ENCODE measurements at regions not wholly inside any gene's neighbourhood (a gene's known extent, or its start where the extent isn't known, plus 50 kb on each side); places are given as distances from the start of the nearest gene placed in this dataset.

DNA sequence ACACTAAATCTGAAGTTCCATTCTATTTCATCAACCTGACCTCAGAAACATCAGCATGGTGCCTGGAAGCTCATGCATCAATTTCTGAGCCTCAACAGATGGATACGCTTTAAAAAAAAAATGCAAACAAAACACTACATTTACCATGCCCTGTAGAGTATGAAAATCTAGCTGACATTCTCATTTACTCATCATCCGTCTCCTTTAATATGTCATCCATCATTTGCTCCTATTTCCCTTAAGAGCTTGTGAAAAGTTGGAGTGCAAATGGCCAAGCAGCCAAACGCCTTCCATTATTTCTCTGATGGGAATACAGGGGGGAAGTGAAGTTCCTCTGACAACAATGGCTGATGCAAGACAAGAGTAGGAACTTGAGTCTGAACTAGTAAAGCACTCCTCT, 295.0 kb downstream of the TGFB2 start (continued):
- TF ChIP-seq HDAC2 (IDR thresholded peaks at IDR 0.05; ENCODE audit: borderline replicate concordance in 1 of 2, low read depth in 2 of 2, low read length in 2 of 2) (no peak), RXRA (IDR thresholded peaks at IDR 0.05; ENCODE audit: insufficient read depth, low read depth, low read length) (no peak)
